ENCODE measurements at regions not wholly inside any gene's neighbourhood (a gene's known extent, or its start where the extent isn't known, plus 50 kb on each side); places are given as distances from the start of the nearest gene placed in this dataset.

DNA sequence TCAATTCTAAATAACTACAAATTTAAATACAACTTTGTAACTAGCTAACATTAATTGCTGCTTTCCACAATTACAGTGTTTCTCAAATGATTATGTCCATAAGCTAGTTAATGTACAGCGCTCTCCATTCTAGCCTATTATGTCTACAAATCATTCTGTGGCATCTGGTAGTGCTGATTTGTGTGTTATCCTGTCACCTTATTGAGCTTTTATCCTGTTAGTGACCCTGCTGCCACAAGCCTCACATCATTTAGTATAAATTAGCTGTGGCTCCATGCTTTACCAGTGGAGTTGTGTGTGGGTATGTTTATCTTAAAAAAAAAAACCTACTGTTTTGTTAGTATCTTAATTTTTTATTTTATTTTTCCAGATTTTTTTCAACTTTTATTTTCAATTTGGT is 112.6 kb upstream of the PJA2 start:
- no peak overlapping the region for H3K27ac ChIP-seq
- H3K4me1 ChIP-seq: no peaks in the 10 kb centered on the region
- intact Hi-C loops (cut with DNase I): no loop called here
- no peaks in the 10 kb centered on the region for H3K36me3 ChIP-seq
- TF ChIP-seq, protein P1, sequence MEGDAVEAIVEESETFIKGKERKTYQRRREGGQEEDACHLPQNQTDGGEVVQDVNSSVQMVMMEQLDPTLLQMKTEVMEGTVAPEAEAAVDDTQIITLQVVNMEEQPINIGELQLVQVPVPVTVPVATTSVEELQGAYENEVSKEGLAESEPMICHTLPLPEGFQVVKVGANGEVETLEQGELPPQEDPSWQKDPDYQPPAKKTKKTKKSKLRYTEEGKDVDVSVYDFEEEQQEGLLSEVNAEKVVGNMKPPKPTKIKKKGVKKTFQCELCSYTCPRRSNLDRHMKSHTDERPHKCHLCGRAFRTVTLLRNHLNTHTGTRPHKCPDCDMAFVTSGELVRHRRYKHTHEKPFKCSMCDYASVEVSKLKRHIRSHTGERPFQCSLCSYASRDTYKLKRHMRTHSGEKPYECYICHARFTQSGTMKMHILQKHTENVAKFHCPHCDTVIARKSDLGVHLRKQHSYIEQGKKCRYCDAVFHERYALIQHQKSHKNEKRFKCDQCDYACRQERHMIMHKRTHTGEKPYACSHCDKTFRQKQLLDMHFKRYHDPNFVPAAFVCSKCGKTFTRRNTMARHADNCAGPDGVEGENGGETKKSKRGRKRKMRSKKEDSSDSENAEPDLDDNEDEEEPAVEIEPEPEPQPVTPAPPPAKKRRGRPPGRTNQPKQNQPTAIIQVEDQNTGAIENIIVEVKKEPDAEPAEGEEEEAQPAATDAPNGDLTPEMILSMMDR (IDR thresholded peaks at IDR 0.05): no peak
- TF ChIP-seq POLR2A (IDR thresholded peaks at IDR 0.05) (no peak), POLR2AphosphoS5 (IDR thresholded peaks at IDR 0.05) (no peak), EP300 (IDR thresholded peaks at IDR 0.05) (no peak)
- no peaks in the 10 kb centered on the region for H3K27me3 ChIP-seq
- no peak overlapping the region for H3K4me3 ChIP-seq
- no peak for DNase-seq
- WGBS, 2 donors: 94 to 99% methylated on average over 1 of the region's 1 CpG
- no peaks in the 10 kb centered on the region for H3K9me3 ChIP-seq

DNA sequence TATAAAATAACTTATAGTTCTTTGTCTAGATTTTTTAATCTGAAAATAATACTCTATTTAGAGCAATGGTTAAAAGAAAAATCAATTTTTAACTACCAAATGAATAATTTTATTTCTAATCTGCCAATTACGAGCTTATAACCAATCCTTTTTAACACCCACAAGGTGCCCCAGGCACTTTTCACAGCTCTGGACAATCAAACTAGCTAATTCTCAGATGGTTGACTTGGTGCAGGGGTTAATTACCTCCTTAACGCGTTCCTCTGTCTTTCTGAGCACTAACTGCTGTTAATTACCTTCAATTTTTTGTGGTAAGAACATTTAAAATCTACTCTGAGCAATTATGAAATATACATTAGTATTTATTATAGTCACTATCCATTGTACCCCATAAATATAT is 109.6 kb upstream of the PJA2 start:
- 89 to 91% methylated on average over 3 of the region's 3 CpGs for WGBS, 2 donors
- DNase-seq: no peak
- H3K9me3 ChIP-seq: no peaks in the 10 kb centered on the region
- intact Hi-C loops (cut with DNase I): no loop called here
- H3K27ac ChIP-seq: no peak overlapping the region
- no peaks in the 10 kb centered on the region for H3K36me3 ChIP-seq
- no peaks in the 10 kb centered on the region for H3K27me3 ChIP-seq
- no peak for TF ChIP-seq POLR2AphosphoS5 (IDR thresholded peaks at IDR 0.05)
- TF ChIP-seq, protein P1 (IDR thresholded peaks at IDR 0.05): no peak
- TF ChIP-seq POLR2A (IDR thresholded peaks at IDR 0.05): no peak
- no peak for TF ChIP-seq EP300 (IDR thresholded peaks at IDR 0.05)
- no peak overlapping the region for H3K4me3 ChIP-seq
- H3K4me1 ChIP-seq: no peaks in the 10 kb centered on the region

DNA sequence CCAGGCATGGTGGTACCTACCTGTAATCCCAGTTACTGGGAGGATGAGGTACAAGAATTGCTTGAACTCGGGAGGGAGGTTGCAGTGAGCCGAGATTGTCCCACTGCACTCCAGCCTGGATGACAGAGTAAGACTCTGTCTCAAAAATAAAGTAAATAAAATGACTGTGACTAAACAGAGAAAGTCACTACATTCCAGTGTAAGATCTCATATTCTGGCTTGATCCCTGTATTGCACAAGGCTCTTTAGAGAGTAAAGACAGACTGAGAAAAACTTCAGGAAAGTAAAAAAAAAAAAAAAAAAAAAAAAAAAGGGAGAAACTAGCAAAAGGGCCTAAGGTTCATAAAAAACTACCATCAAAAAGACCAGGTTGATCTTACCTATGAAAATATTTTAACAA is 106.6 kb upstream of the PJA2 start:
- DNase-seq: no peak
- Histone ChIP-seq H3K4me3 (no peak overlapping the region), H3K27ac (no peak overlapping the region), H3K4me1 (no peaks in the 10 kb centered on the region), H3K36me3 (no peaks in the 10 kb centered on the region), H3K27me3 (no peaks in the 10 kb centered on the region), H3K9me3 (no peaks in the 10 kb centered on the region)
- TF ChIP-seq EP300 (IDR thresholded peaks at IDR 0.05) (no peak), POLR2A (IDR thresholded peaks at IDR 0.05) (no peak), POLR2AphosphoS5 (IDR thresholded peaks at IDR 0.05) (no peak)
- TF ChIP-seq, protein P1 (IDR thresholded peaks at IDR 0.05): no peak
- 85 to 88% methylated on average over 2 of the region's 2 CpGs for WGBS, 2 donors
- intact Hi-C loops (cut with DNase I): no loop called here

DNA sequence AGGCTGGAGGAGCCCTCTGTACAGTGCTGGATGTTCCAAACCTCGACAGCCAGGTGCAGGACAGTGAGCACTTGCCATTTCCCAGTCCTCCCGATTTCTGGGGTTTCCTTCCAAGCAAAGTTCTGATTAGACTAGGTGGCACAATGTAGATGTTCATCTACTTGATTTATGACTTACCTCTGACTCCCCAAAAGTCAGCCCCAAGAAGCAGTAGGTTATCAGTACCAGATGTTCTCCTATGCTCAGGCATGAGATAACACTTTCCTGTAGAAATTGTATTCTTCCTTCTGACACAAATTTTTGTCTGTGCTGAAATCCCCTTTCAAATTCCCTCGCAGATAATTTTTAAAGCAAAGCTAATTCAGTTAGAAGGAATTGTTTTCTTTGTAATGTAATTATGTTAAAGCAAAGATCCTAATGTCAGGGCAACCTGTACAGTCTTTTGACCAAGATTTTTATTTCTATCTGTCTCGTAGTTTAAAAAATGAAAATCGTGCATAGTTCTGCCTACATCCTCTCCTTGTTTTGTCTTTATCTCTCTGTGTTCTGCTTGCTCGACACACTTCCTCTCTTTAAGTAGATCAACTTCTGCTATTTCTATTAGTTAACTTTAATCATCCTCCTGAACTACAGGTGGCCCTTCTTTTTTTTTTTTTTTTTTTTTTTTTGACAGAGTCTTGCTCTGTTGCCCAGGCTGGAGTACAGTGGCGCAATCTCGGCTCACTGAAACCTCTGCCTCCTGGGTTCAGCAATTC is 102.4 kb upstream of the PJA2 start:
- 68 to 87% methylated on average over 8 of the region's 8 CpGs for WGBS, 2 donors
- TF ChIP-seq EP300 (IDR thresholded peaks at IDR 0.05) (no peak), POLR2AphosphoS5 (IDR thresholded peaks at IDR 0.05) (no peak), POLR2A (IDR thresholded peaks at IDR 0.05) (no peak)
- TF ChIP-seq, protein P1 (IDR thresholded peaks at IDR 0.05): no peak
- DNase-seq: no peak
- Histone ChIP-seq H3K4me3 (no peak overlapping the region), H3K36me3 (no peaks in the 10 kb centered on the region), H3K4me1 (no peaks in the 10 kb centered on the region), H3K27ac (no peak overlapping the region), H3K27me3 (no peaks in the 10 kb centered on the region), H3K9me3 (no peaks in the 10 kb centered on the region)
- intact Hi-C loops (cut with DNase I): no loop called here

DNA sequence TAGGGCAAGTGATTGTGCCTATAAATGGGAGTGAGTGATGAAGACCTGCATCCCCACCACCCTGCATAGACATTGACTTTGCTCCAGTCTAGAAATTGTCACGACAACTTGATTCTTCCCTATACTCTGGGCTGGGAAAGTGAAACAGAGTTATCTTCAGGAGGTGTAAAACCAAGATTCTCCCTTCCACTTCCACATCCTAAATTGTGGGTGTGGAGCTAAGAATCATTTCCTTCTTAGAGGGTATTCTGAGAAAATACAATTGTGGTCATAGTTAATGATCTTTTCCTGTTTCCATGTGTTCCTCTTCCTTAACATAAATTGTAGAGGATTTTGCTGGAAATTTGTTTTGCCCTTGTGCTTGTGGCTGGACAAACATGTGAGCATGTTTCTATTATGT is 96.8 kb upstream of the PJA2 start:
- WGBS, 2 donors: 65 to 86% methylated on average over 1 of the region's 1 CpG
- H3K4me3 ChIP-seq: no peak overlapping the region
- H3K36me3 ChIP-seq: no peaks in the 10 kb centered on the region
- intact Hi-C loops (cut with DNase I): no loop called here
- no peaks in the 10 kb centered on the region for H3K4me1 ChIP-seq
- H3K9me3 ChIP-seq: no peaks in the 10 kb centered on the region
- no peak for DNase-seq
- H3K27ac ChIP-seq: no peak overlapping the region
- TF ChIP-seq POLR2A (IDR thresholded peaks at IDR 0.05) (no peak), POLR2AphosphoS5 (IDR thresholded peaks at IDR 0.05) (no peak), EP300 (IDR thresholded peaks at IDR 0.05) (no peak)
- TF ChIP-seq, protein P1 (IDR thresholded peaks at IDR 0.05): no peak
- H3K27me3 ChIP-seq: no peaks in the 10 kb centered on the region

All from sigmoid colon (tissue), 6 donors.